ENCODE measurements at regions not wholly inside any gene's neighbourhood (a gene's known extent, or its start where the extent isn't known, plus 50 kb on each side); places are given as distances from the start of the nearest gene placed in this dataset.

- no peaks in the 10 kb centered on the region for H3K9me3 Mint-ChIP-seq
- H3K27ac Mint-ChIP-seq, result no peak overlapping the region
- no peaks in the 10 kb centered on the region for H3K4me1 Mint-ChIP-seq (ENCODE audit: low read depth)
- ChIA-PET POLR2A (no interaction called here), CTCF (no interaction called here)
- H3K27me3 Mint-ChIP-seq, result peaks cover 2% of the 10 kb centered on the region
- DNase-seq, result no peak
- H3K4me3 Mint-ChIP-seq, result no peak overlapping the region
- intact Hi-C loops (cut with micrococcal nuclease), result no loop called here
- no peaks in the 10 kb centered on the region for H3K36me3 Mint-ChIP-seq
These were observed 380.7 kb downstream of the INSC start for GRCh38 chr11:15495462-15495861.

GRCh38 chr11:15497366-15497765, 382.6 kb downstream of the INSC start:
- Mint-ChIP-seq H3K9me3 (no peaks in the 10 kb centered on the region), H3K27me3 (peaks cover 2% of the 10 kb centered on the region), H3K36me3 (no peaks in the 10 kb centered on the region), H3K27ac (no peak overlapping the region), H3K4me1 (ENCODE audit: low read depth) (no peaks in the 10 kb centered on the region), H3K4me3 (no peak overlapping the region)
- POLR2A ChIA-PET, result no interaction called here
- no peak for DNase-seq
- intact Hi-C loops (cut with micrococcal nuclease), result no loop called here
- CTCF ChIA-PET, result no interaction called here

GRCh38 chr11:15499674-15500073, 385.0 kb downstream of the INSC start:
- no peak for DNase-seq
- ChIA-PET CTCF (interaction anchor here (0.6 kb wide), 1 partner anchor 398 kb away, joined by 3 read pairs; no protein-coding TSS in a partner anchor), POLR2A (no interaction called here)
- H3K9me3 Mint-ChIP-seq, result no peaks in the 10 kb centered on the region
- intact Hi-C loops (cut with micrococcal nuclease), result no loop called here
- H3K27me3 Mint-ChIP-seq, result peaks cover 2% of the 10 kb centered on the region
- H3K4me1 Mint-ChIP-seq (ENCODE audit: low read depth), result no peaks in the 10 kb centered on the region
- H3K36me3 Mint-ChIP-seq, result no peaks in the 10 kb centered on the region
- H3K27ac Mint-ChIP-seq, result no peak overlapping the region
- H3K4me3 Mint-ChIP-seq, result no peak overlapping the region

GRCh38 chr11:15500643-15501042, 385.9 kb downstream of the INSC start:
- intact Hi-C loops (cut with micrococcal nuclease), result no loop called here
- DNase-seq, result no peak
- no peaks in the 10 kb centered on the region for H3K36me3 Mint-ChIP-seq
- ChIA-PET CTCF (no interaction called here), POLR2A (no interaction called here)
- no peaks in the 10 kb centered on the region for H3K27me3 Mint-ChIP-seq
- H3K9me3 Mint-ChIP-seq, result no peaks in the 10 kb centered on the region
- H3K27ac Mint-ChIP-seq, result no peak overlapping the region
- H3K4me1 Mint-ChIP-seq (ENCODE audit: low read depth), result no peaks in the 10 kb centered on the region
- no peak overlapping the region for H3K4me3 Mint-ChIP-seq

GRCh38 chr11:15501566-15501965, 386.8 kb downstream of the INSC start:
- ChIA-PET CTCF (no interaction called here), POLR2A (no interaction called here)
- Mint-ChIP-seq H3K4me3 (no peak overlapping the region), H3K27me3 (no peaks in the 10 kb centered on the region), H3K4me1 (ENCODE audit: low read depth) (no peaks in the 10 kb centered on the region), H3K9me3 (no peaks in the 10 kb centered on the region), H3K27ac (no peak overlapping the region), H3K36me3 (no peaks in the 10 kb centered on the region)
- intact Hi-C loops (cut with micrococcal nuclease), result no loop called here
- DNase-seq, result no peak

- H3K27ac Mint-ChIP-seq, result no peak overlapping the region
- ChIA-PET CTCF (no interaction called here), POLR2A (no interaction called here)
- no peak overlapping the region for H3K4me3 Mint-ChIP-seq
- intact Hi-C loops (cut with micrococcal nuclease), result no loop called here
- no peaks in the 10 kb centered on the region for H3K27me3 Mint-ChIP-seq
- H3K9me3 Mint-ChIP-seq, result no peaks in the 10 kb centered on the region
- no peaks in the 10 kb centered on the region for H3K4me1 Mint-ChIP-seq (ENCODE audit: low read depth)
- DNase-seq, result no peak
- H3K36me3 Mint-ChIP-seq, result no peaks in the 10 kb centered on the region
These were observed 390.4 kb downstream of the INSC start for GRCh38 chr11:15505155-15505554.

- H3K4me3 Mint-ChIP-seq, result no peak overlapping the region
- no peak overlapping the region for H3K27ac Mint-ChIP-seq
- no peaks in the 10 kb centered on the region for H3K36me3 Mint-ChIP-seq
- ChIA-PET CTCF (no interaction called here), POLR2A (no interaction called here)
- no peaks in the 10 kb centered on the region for H3K4me1 Mint-ChIP-seq (ENCODE audit: low read depth)
- intact Hi-C loops (cut with micrococcal nuclease), result no loop called here
- no peaks in the 10 kb centered on the region for H3K9me3 Mint-ChIP-seq
- no peaks in the 10 kb centered on the region for H3K27me3 Mint-ChIP-seq
- DNase-seq, result no peak
These were observed 392.9 kb downstream of the INSC start for GRCh38 chr11:15507592-15507991.

- intact Hi-C loops (cut with micrococcal nuclease), result no loop called here
- H3K27ac Mint-ChIP-seq, result no peak overlapping the region
- ChIA-PET CTCF (no interaction called here), POLR2A (no interaction called here)
- H3K4me3 Mint-ChIP-seq, result no peak overlapping the region
- no peak for DNase-seq
- H3K4me1 Mint-ChIP-seq (ENCODE audit: low read depth), result no peaks in the 10 kb centered on the region
- no peaks in the 10 kb centered on the region for H3K27me3 Mint-ChIP-seq
- no peaks in the 10 kb centered on the region for H3K9me3 Mint-ChIP-seq
- H3K36me3 Mint-ChIP-seq, result no peaks in the 10 kb centered on the region
These were observed 394.4 kb downstream of the INSC start for GRCh38 chr11:15509082-15509481.

GRCh38 chr11:15519124-15519791, 404.5 kb downstream of the INSC start:
- Mint-ChIP-seq H3K27ac (no peak overlapping the region), H3K4me1 (ENCODE audit: low read depth) (no peaks in the 10 kb centered on the region), H3K9me3 (peaks cover 18% of the 10 kb centered on the region), H3K27me3 (peaks cover 2% of the 10 kb centered on the region), H3K36me3 (no peaks in the 10 kb centered on the region), H3K4me3 (no peak overlapping the region)
- intact Hi-C loops (cut with micrococcal nuclease), result no loop called here
- POLR2A ChIA-PET, result no interaction called here
- DNase-seq, result no peak
- CTCF ChIA-PET, result no interaction called here

GRCh38 chr11:15519911-15520310, 405.2 kb downstream of the INSC start:
- peaks cover 16% of the 10 kb centered on the region for H3K9me3 Mint-ChIP-seq
- H3K4me1 Mint-ChIP-seq (ENCODE audit: low read depth), result no peaks in the 10 kb centered on the region
- ChIA-PET POLR2A (no interaction called here), CTCF (no interaction called here)
- DNase-seq, result no peak
- H3K4me3 Mint-ChIP-seq, result no peak overlapping the region
- no peaks in the 10 kb centered on the region for H3K36me3 Mint-ChIP-seq
- no peak overlapping the region for H3K27ac Mint-ChIP-seq
- intact Hi-C loops (cut with micrococcal nuclease), result no loop called here
- H3K27me3 Mint-ChIP-seq, result peaks cover 2% of the 10 kb centered on the region

- ChIA-PET CTCF (no interaction called here), POLR2A (no interaction called here)
- Mint-ChIP-seq H3K4me3 (no peak overlapping the region), H3K36me3 (no peaks in the 10 kb centered on the region), H3K27me3 (peaks cover 2% of the 10 kb centered on the region), H3K4me1 (ENCODE audit: low read depth) (no peaks in the 10 kb centered on the region), H3K27ac (no peak overlapping the region), H3K9me3 (peaks cover 18% of the 10 kb centered on the region)
- intact Hi-C loops (cut with micrococcal nuclease), result no loop called here
- no peak for DNase-seq
These were observed 408.8 kb downstream of the INSC start for GRCh38 chr11:15523543-15523942.

- H3K9me3 Mint-ChIP-seq, result peaks cover 18% of the 10 kb centered on the region
- no peak for DNase-seq
- intact Hi-C loops (cut with micrococcal nuclease), result no loop called here
- ChIA-PET POLR2A (no interaction called here), CTCF (no interaction called here)
- no peaks in the 10 kb centered on the region for H3K36me3 Mint-ChIP-seq
- no peak overlapping the region for H3K4me3 Mint-ChIP-seq
- H3K4me1 Mint-ChIP-seq (ENCODE audit: low read depth), result no peaks in the 10 kb centered on the region
- H3K27me3 Mint-ChIP-seq, result peaks cover 2% of the 10 kb centered on the region
- no peak overlapping the region for H3K27ac Mint-ChIP-seq
These were observed 410.9 kb downstream of the INSC start for GRCh38 chr11:15525582-15525981.

- intact Hi-C loops (cut with micrococcal nuclease), result no loop called here
- Mint-ChIP-seq H3K4me3 (no peak overlapping the region), H3K27ac (no peak overlapping the region), H3K9me3 (peaks cover 18% of the 10 kb centered on the region), H3K36me3 (no peaks in the 10 kb centered on the region), H3K4me1 (ENCODE audit: low read depth) (no peaks in the 10 kb centered on the region), H3K27me3 (peaks cover 2% of the 10 kb centered on the region)
- DNase-seq, result no peak
- POLR2A ChIA-PET, result no interaction called here
- CTCF ChIA-PET, result no interaction called here
These were observed 411.3 kb downstream of the INSC start for GRCh38 chr11:15526032-15526431.

All from activated CD4-positive, alpha-beta memory T cell treated with anti-CD3 and anti-CD28 coated beads for 36 hours (primary cell).